Neural cell (in vitro differentiated cells): ENCODE measurements at regions not wholly inside any gene's neighbourhood (a gene's known extent, or its start where the extent isn't known, plus 50 kb on each side); places are given as distances from the start of the nearest gene placed in this dataset.
A peak's percentile ranks its signal among the peaks of the same experiment; 100 is the strongest.

Source experiments
- H2AFZ ChIP-seq: fragments of 200-600, 300-800 bp; sonication (generic), shearing (Covaris generic); 2 replicates; pipeline ENCODE4 v1.6.0; 2014; ENCODE audit warnings: low read depth, mild to moderate bottlenecking, antibody characterized with exemption, low read length, moderate library complexity
- H3F3A ChIP-seq: fragments of 200-600 bp; shearing (Covaris generic); 2 replicates; pipeline ENCODE4 v1.6.1; 2016; ENCODE audit warnings: mild to moderate bottlenecking, moderate library complexity, mixed read lengths, antibody characterized with exemption, low read length; ENCODE audit not compliant: insufficient read depth, poor library complexity, severe bottlenecking
- H3K27ac ChIP-seq: fragments of 200-600, 300-800 bp; sonication (generic), shearing (Covaris generic); 2 replicates; pipeline ENCODE4 v1.5.1; 2014; ENCODE audit warnings: mild to moderate bottlenecking, low read length, moderate library complexity
- H3K27me3 ChIP-seq: fragments of 300-800, 200-600 bp; sonication (generic), shearing (Covaris generic); 2 replicates; pipeline ENCODE4 v1.6.0; 2014; ENCODE audit warnings: mild to moderate bottlenecking, low read depth, low read length, moderate library complexity; ENCODE audit not compliant: insufficient read depth
- H3K36me3 ChIP-seq: fragments of 300-800, 200-600 bp; sonication (generic), shearing (Covaris generic); 2 replicates; pipeline ENCODE4 v1.5.1; 2014; ENCODE audit warnings: mild to moderate bottlenecking, antibody characterized with exemption, low read length, moderate library complexity; ENCODE audit not compliant: insufficient read depth
- H3K4me2 ChIP-seq: fragments of 300-800, 200-600 bp; sonication (generic), shearing (Covaris generic); 2 replicates; pipeline ENCODE4 v1.6.0; 2014; ENCODE audit warnings: mild to moderate bottlenecking, low read length
- H3K4me3 ChIP-seq: fragments of 300-800, 200-600 bp; sonication (generic), shearing (Covaris generic); 2 replicates; pipeline ENCODE4 v1.5.1; 2014; ENCODE audit warnings: mild to moderate bottlenecking, low read length, moderate library complexity
- H3K79me2 ChIP-seq: fragments of 200-600 bp; shearing (Covaris generic); replicated peaks from 2 replicates; pipeline ENCODE4 v1.6.0; 2014; ENCODE audit warnings: mild to moderate bottlenecking, low read length, moderate library complexity; ENCODE audit not compliant: insufficient read depth
- H3K9ac ChIP-seq: fragments of 300-800, 200-600 bp; sonication (generic), shearing (Covaris generic); 2 replicates; pipeline ENCODE4 v1.6.1; 2016; ENCODE audit warnings: mild to moderate bottlenecking, low read length, mixed read lengths
- H3K9me2 ChIP-seq: fragments of 200-600 bp; shearing (Covaris generic); 2 replicates; pipeline ENCODE4 v1.6.1; 2016; ENCODE audit warnings: mild to moderate bottlenecking, low read length, mixed read lengths; ENCODE audit not compliant: insufficient read depth
- H3K9me3 ChIP-seq: fragments of 200-600, 300-800 bp; sonication (generic), shearing (Covaris generic); 2 replicates; pipeline ENCODE4 v1.6.1; 2016; ENCODE audit warnings: mild to moderate bottlenecking, mixed run types, low read length, moderate library complexity, mixed read lengths
- H4K20me1 ChIP-seq: fragments of 200-600 bp; shearing (Covaris generic); 2 replicates; pipeline ENCODE4 v1.6.1; 2016; ENCODE audit warnings: mild to moderate bottlenecking, mixed run types; ENCODE audit not compliant: insufficient read depth
- CTCF ChIP-seq: fragments of 450-650 bp; IDR thresholded peaks from 2 replicates; pipeline ENCODE4 v1.5.1; 2014; ENCODE audit warnings: antibody characterized with exemption, mild to moderate bottlenecking, moderate library complexity; ENCODE audit not compliant: poor library complexity, severe bottlenecking
- EP300 ChIP-seq: fragments of 450-650 bp; conservative IDR thresholded peaks from 2 replicates; pipeline ENCODE4 v1.6.1; 2014; ENCODE audit warnings: antibody characterized with exemption, mild to moderate bottlenecking, moderate library complexity; ENCODE audit not compliant: poor library complexity, severe bottlenecking
- MXI1 ChIP-seq: fragments of 450-650 bp; conservative IDR thresholded peaks from 2 replicates; pipeline ENCODE4 v1.6.1; 2014; ENCODE audit warnings: antibody characterized with exemption, mild to moderate bottlenecking; ENCODE audit not compliant: poor library complexity, severe bottlenecking
- POLR2AphosphoS5 ChIP-seq: IDR thresholded peaks from 2 replicates; pipeline ENCODE4 v1.6.1; 2012
- RAD21 ChIP-seq: fragments of 450-650 bp; conservative IDR thresholded peaks from 2 replicates; pipeline ENCODE4 v1.6.1; 2014; ENCODE audit warnings: antibody characterized with exemption, mild to moderate bottlenecking, moderate library complexity
- SMC3 ChIP-seq: fragments of 450-650 bp; conservative IDR thresholded peaks from 2 replicates; pipeline ENCODE4 v1.6.1; 2014; ENCODE audit warnings: antibody characterized with exemption, mild to moderate bottlenecking, moderate library complexity; ENCODE audit not compliant: poor library complexity
- TF ChIP-seq, protein P1 (sequence below): IDR thresholded peaks from 2 replicates; pipeline ENCODE4 v1.6.1; 2012; ENCODE audit warnings: borderline replicate concordance

DNA sequence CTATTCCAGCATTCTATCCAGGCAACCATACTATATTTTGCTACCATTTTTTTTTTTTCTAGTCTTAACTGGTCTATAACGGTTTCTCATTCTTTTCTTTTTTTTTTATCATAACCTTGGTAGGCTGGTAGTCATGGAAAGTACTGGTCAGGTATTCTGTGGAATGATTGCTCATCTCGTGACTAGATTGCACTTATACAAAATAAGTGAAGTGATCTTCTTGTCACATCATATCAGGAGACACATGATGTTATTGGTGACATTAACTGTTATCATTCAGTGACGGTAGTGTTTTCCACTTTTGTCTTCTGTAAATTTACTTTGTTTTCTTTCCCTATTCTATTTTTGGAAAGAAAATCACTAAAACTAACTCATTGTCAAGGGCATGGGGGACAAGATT lies 239.3 kb upstream of the SLITRK6 start:
- no peak overlapping the region for H2AFZ ChIP-seq
- no peak overlapping the region for H3K4me2 ChIP-seq
- H3F3A ChIP-seq, result no peaks in the 10 kb centered on the region
- H3K36me3 ChIP-seq, result no peaks in the 10 kb centered on the region
- TF ChIP-seq, protein P1, sequence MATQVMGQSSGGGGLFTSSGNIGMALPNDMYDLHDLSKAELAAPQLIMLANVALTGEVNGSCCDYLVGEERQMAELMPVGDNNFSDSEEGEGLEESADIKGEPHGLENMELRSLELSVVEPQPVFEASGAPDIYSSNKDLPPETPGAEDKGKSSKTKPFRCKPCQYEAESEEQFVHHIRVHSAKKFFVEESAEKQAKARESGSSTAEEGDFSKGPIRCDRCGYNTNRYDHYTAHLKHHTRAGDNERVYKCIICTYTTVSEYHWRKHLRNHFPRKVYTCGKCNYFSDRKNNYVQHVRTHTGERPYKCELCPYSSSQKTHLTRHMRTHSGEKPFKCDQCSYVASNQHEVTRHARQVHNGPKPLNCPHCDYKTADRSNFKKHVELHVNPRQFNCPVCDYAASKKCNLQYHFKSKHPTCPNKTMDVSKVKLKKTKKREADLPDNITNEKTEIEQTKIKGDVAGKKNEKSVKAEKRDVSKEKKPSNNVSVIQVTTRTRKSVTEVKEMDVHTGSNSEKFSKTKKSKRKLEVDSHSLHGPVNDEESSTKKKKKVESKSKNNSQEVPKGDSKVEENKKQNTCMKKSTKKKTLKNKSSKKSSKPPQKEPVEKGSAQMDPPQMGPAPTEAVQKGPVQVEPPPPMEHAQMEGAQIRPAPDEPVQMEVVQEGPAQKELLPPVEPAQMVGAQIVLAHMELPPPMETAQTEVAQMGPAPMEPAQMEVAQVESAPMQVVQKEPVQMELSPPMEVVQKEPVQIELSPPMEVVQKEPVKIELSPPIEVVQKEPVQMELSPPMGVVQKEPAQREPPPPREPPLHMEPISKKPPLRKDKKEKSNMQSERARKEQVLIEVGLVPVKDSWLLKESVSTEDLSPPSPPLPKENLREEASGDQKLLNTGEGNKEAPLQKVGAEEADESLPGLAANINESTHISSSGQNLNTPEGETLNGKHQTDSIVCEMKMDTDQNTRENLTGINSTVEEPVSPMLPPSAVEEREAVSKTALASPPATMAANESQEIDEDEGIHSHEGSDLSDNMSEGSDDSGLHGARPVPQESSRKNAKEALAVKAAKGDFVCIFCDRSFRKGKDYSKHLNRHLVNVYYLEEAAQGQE, result no peak
- TF ChIP-seq EP300, result peak; percentile 53
- peak; percentile 17 for TF ChIP-seq POLR2AphosphoS5
- H3K9me3 ChIP-seq, result no peaks in the 10 kb centered on the region
- H4K20me1 ChIP-seq, result no peaks in the 10 kb centered on the region
- H3K4me3 ChIP-seq, result no peak overlapping the region
- H3K27me3 ChIP-seq, result no peaks in the 10 kb centered on the region
- H3K79me2 ChIP-seq, result no peaks in the 10 kb centered on the region
- H3K9me2 ChIP-seq, result no peaks in the 10 kb centered on the region
- H3K9ac ChIP-seq, result no peak overlapping the region
- H3K27ac ChIP-seq, result no peak overlapping the region

GRCh38 chr13:86020351-86021002 lies 221.3 kb upstream of the SLITRK6 start:
- Histone ChIP-seq H3K27ac (no peak overlapping the region), H3K4me2 (no peak overlapping the region), H3K36me3 (no peaks in the 10 kb centered on the region), H3F3A (no peaks in the 10 kb centered on the region), H2AFZ (no peak overlapping the region), H3K9ac (no peak overlapping the region), H3K4me3 (no peak overlapping the region), H3K27me3 (no peaks in the 10 kb centered on the region), H3K79me2 (no peaks in the 10 kb centered on the region), H3K9me2 (no peaks in the 10 kb centered on the region), H4K20me1 (no peaks in the 10 kb centered on the region), H3K9me3 (no peaks in the 10 kb centered on the region)
- no peak for TF ChIP-seq EP300
- TF ChIP-seq MXI1, result no peak
- TF ChIP-seq POLR2AphosphoS5, result no peak
- TF ChIP-seq RAD21, result no peak
- TF ChIP-seq, protein P1, result no peak
- no peak for TF ChIP-seq SMC3
- TF ChIP-seq CTCF, result no peak
